ENCODE measurements at regions not wholly inside any gene's neighbourhood (a gene's known extent, or its start where the extent isn't known, plus 50 kb on each side); places are given as distances from the start of the nearest gene placed in this dataset.

- Histone ChIP-seq H3K27me3 (ENCODE audit: insufficient read depth, low read length, poor library complexity, severe bottlenecking) (no peaks in the 10 kb centered on the region), H3K4me2 (ENCODE audit: low read depth, low read length, poor library complexity, severe bottlenecking) (no peak overlapping the region), H3K9me3 (ENCODE audit: insufficient read depth, low read depth, low read length) (no peaks in the 10 kb centered on the region), H3K9me2 (replicated peaks; ENCODE audit: low read depth, low read length) (no peaks in the 10 kb centered on the region), H3K4me3 (ENCODE audit: low read length, poor library complexity, severe bottlenecking) (no peak overlapping the region), H3K4me1 (ENCODE audit: insufficient read depth, low read length, poor library complexity, severe bottlenecking) (no peaks in the 10 kb centered on the region), H3K36me3 (ENCODE audit: insufficient read depth, low read length) (no peaks in the 10 kb centered on the region), H2AFZ (ENCODE audit: low read length) (no peak overlapping the region), H4K20me1 (ENCODE audit: insufficient read depth, low read length, poor library complexity, severe bottlenecking) (no peaks in the 10 kb centered on the region), H3K9ac (ENCODE audit: low read depth, low read length, poor library complexity, severe bottlenecking) (no peak overlapping the region), H3F3A (ENCODE audit: low read depth) (no peaks in the 10 kb centered on the region), H3K79me2 (ENCODE audit: insufficient read depth, low read length) (no peaks in the 10 kb centered on the region)
- TF ChIP-seq EZH2phosphoT487 (IDR thresholded peaks at IDR 0.05; ENCODE audit: borderline replicate concordance) (no peak), CTCF (conservative IDR thresholded peaks at IDR 0.05; ENCODE audit: low read length) (no peak)
Measured at GRCh38 chr2:185967335-185967734, 228.7 kb downstream of the FSIP2 start.

DNA sequence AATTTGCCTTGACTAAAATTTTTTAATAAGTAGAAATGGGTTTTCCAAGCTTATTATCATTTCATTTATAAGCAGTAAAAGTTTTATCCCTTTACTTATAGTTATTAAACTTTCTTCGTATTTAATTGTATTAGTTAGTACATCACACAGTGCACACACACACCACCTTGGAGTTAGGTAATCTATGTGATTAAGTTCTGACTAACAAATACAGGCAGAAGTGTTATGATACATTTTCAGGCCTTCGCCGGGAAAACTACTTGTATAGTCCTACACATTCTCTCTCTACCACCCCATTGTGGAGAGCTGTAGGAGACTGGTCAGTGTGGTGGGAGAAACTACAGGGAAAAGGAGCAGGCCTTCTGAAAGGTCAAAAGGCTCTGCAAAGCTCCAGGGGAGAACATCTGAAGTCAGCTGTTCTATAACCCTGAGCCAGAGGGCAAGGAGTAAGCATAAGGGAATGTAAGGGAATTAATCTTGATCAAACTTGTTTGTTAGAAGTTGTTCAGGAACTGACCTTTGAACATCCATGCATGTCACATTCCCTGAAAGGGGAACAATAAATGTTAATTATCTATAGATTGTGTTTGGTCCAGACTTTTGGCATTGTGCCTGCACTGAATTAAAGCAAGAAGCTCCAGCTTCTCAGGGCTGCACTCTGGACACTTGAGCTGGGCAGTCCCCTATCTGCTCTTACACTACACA is 231.7 kb downstream of the FSIP2 start:
- TF ChIP-seq EZH2phosphoT487 (IDR thresholded peaks at IDR 0.05; ENCODE audit: borderline replicate concordance) (no peak), CTCF (conservative IDR thresholded peaks at IDR 0.05; ENCODE audit: low read length) (no peak)
- H2AFZ ChIP-seq (ENCODE audit: low read length) = no peak overlapping the region
- H3K9ac ChIP-seq (ENCODE audit: low read depth, low read length, poor library complexity, severe bottlenecking) = no peak overlapping the region
- H3K4me3 ChIP-seq (ENCODE audit: low read length, poor library complexity, severe bottlenecking) = no peak overlapping the region
- no peaks in the 10 kb centered on the region for H3K4me1 ChIP-seq (ENCODE audit: insufficient read depth, low read length, poor library complexity, severe bottlenecking)
- no peaks in the 10 kb centered on the region for H3F3A ChIP-seq (ENCODE audit: low read depth)
- no peaks in the 10 kb centered on the region for H3K79me2 ChIP-seq (ENCODE audit: insufficient read depth, low read length)
- no peaks in the 10 kb centered on the region for H3K27me3 ChIP-seq (ENCODE audit: insufficient read depth, low read length, poor library complexity, severe bottlenecking)
- H4K20me1 ChIP-seq (ENCODE audit: insufficient read depth, low read length, poor library complexity, severe bottlenecking) = no peaks in the 10 kb centered on the region
- H3K36me3 ChIP-seq (ENCODE audit: insufficient read depth, low read length) = no peaks in the 10 kb centered on the region
- H3K9me2 ChIP-seq (replicated peaks; ENCODE audit: low read depth, low read length) = no peaks in the 10 kb centered on the region
- H3K9me3 ChIP-seq (ENCODE audit: insufficient read depth, low read depth, low read length) = no peaks in the 10 kb centered on the region
- no peak overlapping the region for H3K4me2 ChIP-seq (ENCODE audit: low read depth, low read length, poor library complexity, severe bottlenecking)

DNA sequence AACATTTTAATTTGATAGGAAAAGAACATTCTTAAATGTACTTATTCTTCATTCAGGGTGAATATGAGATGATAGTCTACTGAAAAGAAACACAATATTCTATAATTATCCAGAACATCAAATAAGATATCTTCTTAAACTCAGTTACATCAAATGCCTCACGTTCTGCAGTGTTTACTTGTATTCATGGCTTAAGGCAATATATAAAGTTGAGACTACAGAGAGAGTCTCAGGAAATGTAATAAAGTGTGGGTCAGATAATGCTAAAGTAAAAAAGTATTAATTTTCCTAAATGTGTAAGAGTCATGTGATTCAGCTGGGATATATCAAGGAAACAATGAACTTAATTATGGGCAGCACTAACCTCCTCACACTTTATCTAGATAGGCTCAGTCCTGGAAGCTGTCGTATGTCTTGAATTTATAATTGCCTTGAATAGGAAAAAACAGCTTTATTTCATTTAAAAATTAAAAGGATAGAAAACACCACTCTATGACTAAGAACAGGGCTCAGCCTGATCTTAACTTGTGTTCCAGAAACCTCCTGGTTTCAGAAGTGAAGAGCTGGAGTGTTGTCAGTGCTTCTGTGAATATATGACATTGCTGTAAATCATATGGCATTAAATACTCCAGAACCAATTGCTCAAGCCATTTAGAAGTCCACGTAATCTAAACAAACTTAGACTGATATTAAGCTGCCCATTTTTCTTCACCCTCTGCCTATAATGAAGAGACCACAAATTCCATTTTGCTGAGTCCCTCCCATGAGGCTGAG is 240.2 kb downstream of the FSIP2 start:
- Histone ChIP-seq H3K27me3 (ENCODE audit: insufficient read depth, low read length, poor library complexity, severe bottlenecking) (no peaks in the 10 kb centered on the region), H3K79me2 (ENCODE audit: insufficient read depth, low read length) (no peaks in the 10 kb centered on the region), H3F3A (ENCODE audit: low read depth) (no peaks in the 10 kb centered on the region)

More for the DNA sequence above, 240.2 kb downstream of the FSIP2 start:
- TF ChIP-seq EZH2phosphoT487 (IDR thresholded peaks at IDR 0.05; ENCODE audit: borderline replicate concordance) (no peak), CTCF (conservative IDR thresholded peaks at IDR 0.05; ENCODE audit: low read length) (no peak)
- Histone ChIP-seq H2AFZ (ENCODE audit: low read length) (no peak overlapping the region), H3K4me3 (ENCODE audit: low read length, poor library complexity, severe bottlenecking) (no peak overlapping the region), H3K9me3 (ENCODE audit: insufficient read depth, low read depth, low read length) (no peaks in the 10 kb centered on the region), H3K9ac (ENCODE audit: low read depth, low read length, poor library complexity, severe bottlenecking) (no peak overlapping the region), H3K9me2 (replicated peaks; ENCODE audit: low read depth, low read length) (no peaks in the 10 kb centered on the region), H3K36me3 (ENCODE audit: insufficient read depth, low read length) (no peaks in the 10 kb centered on the region), H3K4me2 (ENCODE audit: low read depth, low read length, poor library complexity, severe bottlenecking) (no peak overlapping the region), H3K4me1 (ENCODE audit: insufficient read depth, low read length, poor library complexity, severe bottlenecking) (no peaks in the 10 kb centered on the region), H4K20me1 (ENCODE audit: insufficient read depth, low read length, poor library complexity, severe bottlenecking) (no peaks in the 10 kb centered on the region)

All from Loucy (cell line).